H1 (cell line): ENCODE measurements at regions not wholly inside any gene's neighbourhood (a gene's known extent, or its start where the extent isn't known, plus 50 kb on each side); places are given as distances from the start of the nearest gene placed in this dataset.

Experiments
- CTCF ChIA-PET: fragments of 300-600 bp; sonication (Branson Sonifier 250); formaldehyde crosslinking; loops from one replicate; lab custom pipeline; 2021; ENCODE audit not compliant: partially characterized antibody; lab: Charles Lee
- POLR2A ChIA-PET: fragments of 300-600 bp; sonication (Branson Sonifier 250); formaldehyde crosslinking; loops from one replicate; lab custom pipeline; 2021; ENCODE audit warnings: inconsistent platforms; ENCODE audit not compliant: partially characterized antibody; lab: Charles Lee
- DNase-seq, 2 experiments: peaks; one replicate each; pipeline versions ENCODE4 v3.0.0 to v3.0.0-alpha.2; 2010 to 2022; ENCODE audit warnings: low spot score in 2 of 2, low read depth in 1 of 2, mixed read lengths in 1 of 2
- FAIRE-seq: peaks from 2 replicates; lab custom pipeline; 2011; peaks lifted over from hg19 to GRCh38; lab: Jason Lieb, UNC
- H2AFZ ChIP-seq: 2 replicates; pipeline ENCODE4 v1.8.1; 2012; ENCODE audit warnings: low read length, inconsistent platforms
- H2AK5ac ChIP-seq: 2 replicates; pipeline ENCODE4 v1.6.1; 2013; ENCODE audit warnings: low read depth, low read length
- H2BK120ac ChIP-seq: replicated peaks from 2 replicates; pipeline ENCODE3; 2013; ENCODE audit warnings: low read depth, low read length, inconsistent platforms
- H2BK12ac ChIP-seq: 2 replicates; pipeline ENCODE4 v1.6.1; 2013; ENCODE audit warnings: low read depth, low read length
- H2BK15ac ChIP-seq: 2 replicates; pipeline ENCODE4 v1.6.1; 2013; ENCODE audit warnings: low read length
- H2BK20ac ChIP-seq: 2 replicates; pipeline ENCODE4 v1.6.1; 2013; ENCODE audit warnings: low read length
- H2BK5ac ChIP-seq: 2 replicates; pipeline ENCODE4 v1.6.1; 2013; ENCODE audit warnings: low read depth, low read length
- H3K14ac ChIP-seq: 2 replicates; pipeline ENCODE4 v1.6.1; 2013; ENCODE audit warnings: inconsistent platforms; ENCODE audit not compliant: insufficient read length
- H3K18ac ChIP-seq: 2 replicates; pipeline ENCODE4 v1.6.1; 2013; ENCODE audit warnings: low read length; ENCODE audit errors: extremely low read depth
- H3K23ac ChIP-seq: 2 replicates; pipeline ENCODE4 v1.6.1; 2013; ENCODE audit warnings: inconsistent platforms; ENCODE audit not compliant: insufficient read length
- H3K23me2 ChIP-seq: 2 replicates; pipeline ENCODE4 v1.6.1; 2013; ENCODE audit warnings: low read depth, low read length
- H3K27ac ChIP-seq: 2 replicates; pipeline ENCODE4 v1.6.1; 2011; ENCODE audit warnings: low read depth, low read length, inconsistent platforms
- H3K27me3 ChIP-seq, 4 experiments: replicated peaks in 1 of 4; 1 replicate in 1 of 4; 2 replicates in 3 of 4; pipeline versions ENCODE4 v1.6.1 to v1.8.1; 2011 to 2013; ENCODE audit warnings: low read length in 3 of 4, mild to moderate bottlenecking in 3 of 4, inconsistent platforms in 2 of 4, mixed read lengths in 2 of 4, moderate library complexity in 1 of 4; ENCODE audit not compliant: control insufficient read depth in 3 of 4, insufficient read depth in 3 of 4; ENCODE audit errors: extremely low read depth in 1 of 4
- H3K36me3 ChIP-seq, 4 experiments: 2 replicates each; pipeline versions ENCODE4 v1.6.1 to v1.8.1; 2011 to 2013; ENCODE audit warnings: mild to moderate bottlenecking in 4 of 4, low read length in 3 of 4, moderate library complexity in 2 of 4, control low read depth in 1 of 4, inconsistent platforms in 1 of 4; ENCODE audit not compliant: insufficient read depth in 4 of 4, control insufficient read depth in 2 of 4
- H3K4ac ChIP-seq: replicated peaks from 2 replicates; pipeline ENCODE3; 2013; ENCODE audit warnings: low read length, low read depth, mixed read lengths, inconsistent platforms; ENCODE audit not compliant: insufficient read length
- H3K4me1 ChIP-seq, 4 experiments: replicated peaks in 1 of 4; 1 replicate in 1 of 4; 2 replicates in 3 of 4; pipeline versions ENCODE4 v1.6.1 to v1.8.1; 2011 to 2013; ENCODE audit warnings: low read length in 3 of 4, inconsistent platforms in 2 of 4, mixed read lengths in 1 of 4; ENCODE audit not compliant: insufficient read depth in 4 of 4, control insufficient read depth in 3 of 4
- H3K4me2 ChIP-seq, 2 experiments: 2 replicates each; pipeline versions ENCODE4 v1.6.1 to v1.8.1; 2011 to 2013; ENCODE audit warnings: low read depth in 2 of 2, low read length in 2 of 2, control low read depth in 1 of 2, inconsistent platforms in 1 of 2, mild to moderate bottlenecking in 1 of 2; ENCODE audit not compliant: insufficient read depth in 1 of 2
- H3K4me3 ChIP-seq, 4 experiments: fragments of 200-600, 300-600 bp in 1 of 4; sonication (generic), shearing (Covaris generic), sonication (Bioruptor Twin) in 1 of 4; 2 replicates each; pipeline versions ENCODE4 v1.5.1 to v1.8.1; 2011 to 2016; ENCODE audit warnings: low read length in 4 of 4, low read depth in 3 of 4, control low read depth in 2 of 4, inconsistent platforms in 2 of 4, mild to moderate bottlenecking in 2 of 4, mixed read lengths in 1 of 4, moderate library complexity in 1 of 4; ENCODE audit not compliant: insufficient read depth in 2 of 4; ENCODE audit errors: extremely low read depth in 1 of 4
- H3K56ac ChIP-seq: replicated peaks from 2 replicates; pipeline ENCODE3; 2013; ENCODE audit warnings: low read depth, mild to moderate bottlenecking, mixed read lengths, low read length, inconsistent platforms; ENCODE audit not compliant: insufficient read length
- H3K79me1 ChIP-seq: 2 replicates; pipeline ENCODE4 v1.6.1; 2013; ENCODE audit warnings: low read depth, low read length, control low read depth
- H3K79me2 ChIP-seq, 2 experiments: 2 replicates each; pipeline versions ENCODE4 v1.6.1 to v1.8.1; 2012 to 2013; ENCODE audit warnings: low read length in 2 of 2, mild to moderate bottlenecking in 2 of 2, inconsistent platforms in 1 of 2; ENCODE audit not compliant: insufficient read depth in 2 of 2, control insufficient read depth in 1 of 2
- H3K9ac ChIP-seq, 4 experiments: replicated peaks in 1 of 4; 1 replicate in 1 of 4; 2 replicates in 3 of 4; pipeline versions ENCODE4 v1.6.1 to v1.8.1; 2011 to 2013; ENCODE audit warnings: low read depth in 3 of 4, low read length in 3 of 4, control low read depth in 2 of 4, mild to moderate bottlenecking in 2 of 4, moderate library complexity in 2 of 4, inconsistent platforms in 1 of 4; ENCODE audit errors: extremely low read depth in 1 of 4
- H3K9me3 ChIP-seq, 2 experiments: 2 replicates each; pipeline versions ENCODE4 v1.6.1 to v1.8.1; 2012 to 2013; ENCODE audit warnings: mild to moderate bottlenecking in 2 of 2, moderate library complexity in 2 of 2, control low read depth in 1 of 2, inconsistent platforms in 1 of 2, low read depth in 1 of 2, low read length in 1 of 2, mixed read lengths in 1 of 2; ENCODE audit not compliant: insufficient read depth in 2 of 2
- H4K20me1 ChIP-seq, 2 experiments: replicated peaks in 1 of 2; 2 replicates each; pipeline versions ENCODE3 to v1.8.1; 2011 to 2013; ENCODE audit warnings: inconsistent platforms in 2 of 2, low read length in 2 of 2, mild to moderate bottlenecking in 1 of 2; ENCODE audit not compliant: insufficient read depth in 2 of 2, control insufficient read depth in 1 of 2
- H4K5ac ChIP-seq: 2 replicates; pipeline ENCODE4 v1.6.1; 2013; ENCODE audit warnings: low read length, low read depth, mixed read lengths, inconsistent platforms; ENCODE audit not compliant: insufficient read length
- H4K8ac ChIP-seq: 2 replicates; pipeline ENCODE4 v1.8.0; 2013; ENCODE audit warnings: mild to moderate bottlenecking, moderate library complexity, low read length, inconsistent platforms; ENCODE audit not compliant: insufficient read depth; ENCODE audit errors: extremely low read depth
- H4K91ac ChIP-seq: replicated peaks from 2 replicates; pipeline ENCODE3; 2013; ENCODE audit warnings: low read length, mixed read lengths, inconsistent platforms; ENCODE audit not compliant: insufficient read length
- NRF1 ChIP-seq: IDR thresholded peaks from 2 replicates; pipeline ENCODE4 v1.6.1; 2011; ENCODE audit warnings: mild to moderate bottlenecking, low read depth, low read length, improper control_type of control experiment
- RBBP5 ChIP-seq: IDR thresholded peaks from 2 replicates; pipeline ENCODE4 v1.7.1; 2012; ENCODE audit warnings: low read depth, mild to moderate bottlenecking, inconsistent platforms, low read length, moderate library complexity, borderline replicate concordance
- WGBS, 2 experiments: shearing (Covaris generic) in 1 of 2; methylation state at CpG; one replicate each; pipeline versions ENCODE4 v1.1.6 to v1.1.7; 2013 to 2015; ENCODE audit warnings: low lambda C conversion rate in 2 of 2, mixed read lengths in 2 of 2, inconsistent platforms in 1 of 2, low coverage in 1 of 2, missing lambda C conversion rate in 1 of 2; ENCODE audit not compliant: insufficient replicate concordance in 2 of 2, insufficient coverage in 1 of 2, insufficient read length in 1 of 2; ENCODE audit errors: extremely low coverage in 1 of 2, missing lambda C conversion rate in 1 of 2; 5-methylcytosine and 5-hydroxymethylcytosine counted together

GRCh38 chr20:51095633-51096521 is 73.0 kb upstream of the KCNG1 start:
- H2AK5ac ChIP-seq: no peak overlapping the region
- no peak overlapping the region for H4K91ac ChIP-seq
- no peak overlapping the region for H3K56ac ChIP-seq
- TF ChIP-seq RBBP5 (no peak), NRF1 (no peak)
- H2AFZ ChIP-seq: no peak overlapping the region
- 85% methylated on average over 7 of the region's 7 CpGs; no CpG with 5 or more reads in 1 of the 2 experiments for WGBS, 2 experiments
- no peaks in the 10 kb centered on the region for H3K23me2 ChIP-seq
- H3K27me3 ChIP-seq: no peaks in the 10 kb centered on the region
- no peak overlapping the region for H3K4me2 ChIP-seq
- peaks cover 6 to 11% (median 9%) of the 10 kb centered on the region in 4 experiments; a peak in 6 of 7 replicates for H3K4me1 ChIP-seq
- no peak overlapping the region for H3K4ac ChIP-seq
- H4K5ac ChIP-seq: no peak overlapping the region
- no peak overlapping the region for H2BK20ac ChIP-seq
- no peaks in the 10 kb centered on the region for H3K79me1 ChIP-seq
- no peak overlapping the region for H3K23ac ChIP-seq
- H2BK15ac ChIP-seq: no peak overlapping the region
- DNase-seq (no peak), FAIRE-seq (no peak)
- no peak overlapping the region for H3K27ac ChIP-seq
- H3K14ac ChIP-seq: no peak overlapping the region
- ChIA-PET CTCF (interaction anchor here (0.6 to 1.9 kb wide), 5 partner anchors 9 to 552 kb away, joined by 3 to 4 read pairs (median 3); no protein-coding TSS in a partner anchor), POLR2A (no interaction called here)
- no peak overlapping the region for H2BK5ac ChIP-seq
- no peaks in the 10 kb centered on the region for H3K36me3 ChIP-seq
- no peak overlapping the region for H3K4me3 ChIP-seq
- H3K9me3 ChIP-seq: no peaks in the 10 kb centered on the region
- no peak overlapping the region for H3K9ac ChIP-seq
- H2BK12ac ChIP-seq: no peak overlapping the region
- H3K18ac ChIP-seq: no peak overlapping the region
- H2BK120ac ChIP-seq: no peak overlapping the region
- H3K79me2 ChIP-seq: no peaks in the 10 kb centered on the region
- no peak overlapping the region for H4K8ac ChIP-seq
- H4K20me1 ChIP-seq: no peaks in the 10 kb centered on the region
